Activated B cell treated with CpG ODN at 0.5 μM for 24 hours (primary cell): ENCODE measurements at regions not wholly inside any gene's neighbourhood (a gene's known extent, or its start where the extent isn't known, plus 50 kb on each side); places are given as distances from the start of the nearest gene placed in this dataset.

Source experiments
- ATAC-seq: fragments of 200-7000 bp; cut with Tn5 transposase; one replicate; pipeline ENCODE4 v1.10.0; 2021; ENCODE audit warnings: low read depth, mild to moderate bottlenecking, moderate library complexity
- CTCF ChIA-PET: fragments of 350-600 bp; sonication (Branson Sonifier 250); formaldehyde crosslinking; loops from one replicate; lab custom pipeline; 2021; ENCODE audit warnings: antibody characterized with exemption; lab: Charles Lee
- POLR2A ChIA-PET: fragments of 350-600 bp; sonication (Branson Sonifier 250); formaldehyde crosslinking; loops from one replicate; lab custom pipeline; 2021; ENCODE audit warnings: antibody characterized with exemption; lab: Charles Lee
- DNase-seq: peaks from one replicate; pipeline ENCODE4 v3.0.0; 2022
- H3K27ac Mint-ChIP-seq: one replicate; pipeline ENCODE4 v1.8.0; 2020; ENCODE audit warnings: mixed read lengths
- H3K27me3 Mint-ChIP-seq: one replicate; pipeline ENCODE4 v1.8.0; 2021; ENCODE audit warnings: mixed read lengths
- H3K36me3 Mint-ChIP-seq: one replicate; pipeline ENCODE4 v1.8.0; 2021; ENCODE audit warnings: low read depth, mixed read lengths
- H3K4me1 Mint-ChIP-seq: one replicate; pipeline ENCODE4 v1.8.0; 2021; ENCODE audit warnings: mixed read lengths
- H3K4me3 Mint-ChIP-seq: one replicate; pipeline ENCODE4 v1.8.0; 2020; ENCODE audit warnings: mild to moderate bottlenecking, mixed read lengths
- H3K9me3 Mint-ChIP-seq: one replicate; pipeline ENCODE4 v1.8.0; 2020; ENCODE audit warnings: mixed read lengths
- intact Hi-C: fragments of 100-400 bp; cut with micrococcal nuclease; formaldehyde crosslinking; loops from one replicate; pipeline ENCODE4 v1.15.1; 2024
- TF ChIP-seq, protein P1 (sequence below): fragments of 200-600 bp; IDR thresholded peaks from one replicate; pipeline ENCODE4 v1.8.0; 2022; ENCODE audit warnings: antibody characterized with exemption, mild to moderate bottlenecking

DNA sequence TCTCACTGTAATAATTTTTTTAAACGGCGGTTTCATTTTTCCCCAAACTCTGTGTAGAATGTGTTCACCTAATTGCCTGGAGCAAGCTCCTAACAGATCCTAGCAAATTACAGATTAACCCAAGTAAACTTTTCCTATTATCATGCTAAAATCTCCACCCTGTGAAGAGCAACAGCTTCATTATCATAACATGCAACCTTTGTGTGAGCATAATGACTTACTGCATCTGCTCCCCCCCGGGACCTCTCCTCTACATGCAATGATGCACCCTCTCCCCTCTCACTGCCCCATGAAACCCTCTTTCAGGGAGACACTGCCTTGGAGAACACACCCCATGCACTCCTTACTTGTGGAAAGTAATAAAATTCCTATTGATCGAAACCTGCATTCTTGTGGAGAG lies 717.0 kb upstream of the TMPRSS15 start:
- TF ChIP-seq, protein P1, sequence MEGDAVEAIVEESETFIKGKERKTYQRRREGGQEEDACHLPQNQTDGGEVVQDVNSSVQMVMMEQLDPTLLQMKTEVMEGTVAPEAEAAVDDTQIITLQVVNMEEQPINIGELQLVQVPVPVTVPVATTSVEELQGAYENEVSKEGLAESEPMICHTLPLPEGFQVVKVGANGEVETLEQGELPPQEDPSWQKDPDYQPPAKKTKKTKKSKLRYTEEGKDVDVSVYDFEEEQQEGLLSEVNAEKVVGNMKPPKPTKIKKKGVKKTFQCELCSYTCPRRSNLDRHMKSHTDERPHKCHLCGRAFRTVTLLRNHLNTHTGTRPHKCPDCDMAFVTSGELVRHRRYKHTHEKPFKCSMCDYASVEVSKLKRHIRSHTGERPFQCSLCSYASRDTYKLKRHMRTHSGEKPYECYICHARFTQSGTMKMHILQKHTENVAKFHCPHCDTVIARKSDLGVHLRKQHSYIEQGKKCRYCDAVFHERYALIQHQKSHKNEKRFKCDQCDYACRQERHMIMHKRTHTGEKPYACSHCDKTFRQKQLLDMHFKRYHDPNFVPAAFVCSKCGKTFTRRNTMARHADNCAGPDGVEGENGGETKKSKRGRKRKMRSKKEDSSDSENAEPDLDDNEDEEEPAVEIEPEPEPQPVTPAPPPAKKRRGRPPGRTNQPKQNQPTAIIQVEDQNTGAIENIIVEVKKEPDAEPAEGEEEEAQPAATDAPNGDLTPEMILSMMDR: no peak
- no peaks in the 10 kb centered on the region for H3K36me3 Mint-ChIP-seq
- no peak for DNase-seq
- peaks cover 2% of the 10 kb centered on the region for H3K9me3 Mint-ChIP-seq
- H3K27ac Mint-ChIP-seq: no peak overlapping the region
- intact Hi-C loops: no loop called here
- H3K27me3 Mint-ChIP-seq: no peaks in the 10 kb centered on the region
- ChIA-PET POLR2A (no interaction called here), CTCF (no interaction called here)
- no peaks in the 10 kb centered on the region for H3K4me1 Mint-ChIP-seq
- H3K4me3 Mint-ChIP-seq: no peak overlapping the region
- ATAC-seq: no peak

DNA sequence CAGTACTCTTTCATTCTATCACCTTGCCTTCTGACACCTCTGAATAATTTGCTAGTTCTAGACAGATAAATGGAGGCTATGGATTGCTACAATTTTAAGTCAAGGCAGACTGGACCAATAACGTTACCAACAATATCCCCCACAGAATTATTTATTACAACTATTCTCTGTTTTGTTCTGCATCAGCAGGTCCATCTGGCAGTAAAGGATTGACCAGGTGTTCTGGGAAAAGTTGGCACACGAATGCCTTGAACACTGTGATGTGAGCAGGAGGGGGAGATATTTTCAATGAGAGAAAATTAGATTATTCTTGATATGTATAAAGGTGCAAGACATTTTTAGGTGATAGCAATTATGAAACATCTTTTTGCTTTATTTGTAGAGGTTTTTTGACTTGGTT lies 718.8 kb upstream of the TMPRSS15 start:
- Mint-ChIP-seq H3K4me1 (no peaks in the 10 kb centered on the region), H3K27me3 (no peaks in the 10 kb centered on the region), H3K27ac (no peak overlapping the region), H3K9me3 (peaks cover 2% of the 10 kb centered on the region), H3K4me3 (no peak overlapping the region), H3K36me3 (no peaks in the 10 kb centered on the region)
- CTCF ChIA-PET: no interaction called here
- ATAC-seq (no peak), DNase-seq (no peak)
- POLR2A ChIA-PET: no interaction called here
- TF ChIP-seq, protein P1: no peak
- intact Hi-C loops: no loop called here

DNA sequence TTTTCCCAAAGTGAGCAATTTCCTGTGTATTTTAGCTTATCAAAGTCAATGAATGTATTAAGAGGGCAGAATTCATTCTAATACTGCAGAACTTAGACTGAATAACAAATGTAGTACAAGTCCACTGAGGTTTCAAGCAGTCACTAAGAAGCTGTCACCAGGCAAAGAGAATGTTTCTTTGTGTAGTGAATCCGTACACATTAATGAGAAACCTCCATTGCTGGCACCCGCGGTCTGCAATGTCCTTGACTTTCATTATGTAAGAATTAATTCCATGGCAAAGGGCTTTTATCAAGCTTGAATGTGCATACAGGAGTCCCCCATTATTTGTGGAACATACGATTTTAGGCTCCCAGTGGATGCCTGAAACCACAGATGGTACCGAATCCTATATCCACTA lies 719.5 kb upstream of the TMPRSS15 start:
- Mint-ChIP-seq H3K9me3 (peaks cover 2% of the 10 kb centered on the region), H3K27me3 (no peaks in the 10 kb centered on the region), H3K4me3 (no peak overlapping the region), H3K4me1 (no peaks in the 10 kb centered on the region), H3K27ac (no peak overlapping the region), H3K36me3 (no peaks in the 10 kb centered on the region)
- ChIA-PET CTCF (no interaction called here), POLR2A (no interaction called here)
- no peak for ATAC-seq
- TF ChIP-seq, protein P1: no peak
- intact Hi-C loops: no loop called here
- no peak for DNase-seq

DNA sequence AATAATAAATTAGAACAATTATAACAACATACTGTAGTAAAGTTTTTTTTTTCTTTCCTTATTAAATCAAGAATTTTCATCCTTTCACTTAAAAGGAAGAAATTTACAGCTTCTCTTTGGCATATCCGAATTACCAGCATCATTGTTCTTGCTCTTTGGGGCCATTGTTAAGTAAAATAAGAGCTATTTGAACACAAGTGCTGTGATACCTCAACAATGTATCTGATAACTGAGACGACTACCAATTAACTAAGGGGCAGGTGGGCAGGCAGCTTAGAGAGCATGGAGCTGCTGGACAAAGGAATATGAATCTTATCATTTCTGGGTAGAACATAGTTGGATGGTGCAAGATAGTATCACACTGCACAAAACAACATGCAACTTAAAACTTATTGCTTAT lies 719.9 kb upstream of the TMPRSS15 start:
- H3K27ac Mint-ChIP-seq: no peak overlapping the region
- peaks cover 2% of the 10 kb centered on the region for H3K9me3 Mint-ChIP-seq
- no peaks in the 10 kb centered on the region for H3K27me3 Mint-ChIP-seq
- no peak overlapping the region for H3K4me3 Mint-ChIP-seq
- ChIA-PET POLR2A (no interaction called here), CTCF (no interaction called here)
- DNase-seq: no peak
- intact Hi-C loops: no loop called here
- ATAC-seq: no peak
- H3K36me3 Mint-ChIP-seq: no peaks in the 10 kb centered on the region
- no peaks in the 10 kb centered on the region for H3K4me1 Mint-ChIP-seq
- TF ChIP-seq, protein P1: no peak

DNA sequence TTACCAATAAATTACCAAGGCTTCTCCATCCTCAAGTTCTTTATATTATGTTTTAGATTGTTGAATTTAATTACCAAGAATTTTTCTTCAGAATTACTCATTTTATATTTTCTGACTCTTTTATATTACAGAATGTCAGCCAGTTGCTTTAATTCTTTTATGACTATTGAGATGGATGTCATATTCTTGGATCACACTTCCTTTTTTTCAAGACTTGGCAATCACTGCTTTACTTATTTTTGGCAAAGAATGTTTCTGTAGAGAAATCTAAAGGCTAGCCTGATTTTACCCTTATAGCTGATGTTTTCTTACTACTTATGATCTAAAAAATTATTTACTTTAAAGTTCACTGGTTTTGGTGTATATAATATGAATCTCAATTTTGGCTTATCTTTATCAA lies 721.1 kb upstream of the TMPRSS15 start:
- Mint-ChIP-seq H3K4me1 (no peaks in the 10 kb centered on the region), H3K9me3 (peaks cover 2% of the 10 kb centered on the region), H3K27me3 (no peaks in the 10 kb centered on the region), H3K36me3 (no peaks in the 10 kb centered on the region), H3K4me3 (no peak overlapping the region), H3K27ac (no peak overlapping the region)
- ChIA-PET POLR2A (no interaction called here), CTCF (no interaction called here)
- intact Hi-C loops: no loop called here
- TF ChIP-seq, protein P1: no peak
- DNase-seq: no peak
- no peak for ATAC-seq
